HepG2 (cell line): ENCODE measurements at regions not wholly inside any gene's neighbourhood (a gene's known extent, or its start where the extent isn't known, plus 50 kb on each side); places are given as distances from the start of the nearest gene placed in this dataset.

Experiments
- ATAC-seq: fragments of 200-7000 bp; cut with Tn5 transposase; 3 replicates; pipeline ENCODE4 v1.9.1; 2020; ENCODE audit warnings: mild to moderate bottlenecking, moderate library complexity
- BruUV-seq: library from RNA; stranded (reverse); fragments of 400-500 nt; replicated peaks from 2 replicates; lab custom pipeline; 2021; lab: Mats Ljungman, UMichigan
- CTCF ChIA-PET: fragments of 300-600 bp; formaldehyde crosslinking; extraction: SDS; loops from one replicate; lab custom pipeline; 2021; ENCODE audit warnings: low total read pairs, inconsistent platforms, low intra/inter-chr PET ratio; lab: Yijun Ruan, JAX
- POLR2A ChIA-PET: fragments of 350-600 bp; sonication (Branson Sonifier 250); formaldehyde crosslinking; loops from one replicate; lab custom pipeline; 2020; ENCODE audit warnings: antibody characterized with exemption, inconsistent platforms; lab: Yijun Ruan, JAX
- DNase-seq: peaks from one replicate; pipeline ENCODE4 v3.0.0-alpha.2; 2015; ENCODE audit warnings: low spot score
- FAIRE-seq: peaks from 3 replicates; lab custom pipeline; 2011; peaks lifted over from hg19 to GRCh38; lab: Jason Lieb, UNC
- H2AFZ ChIP-seq: one replicate; pipeline ENCODE4 v1.6.1; 2011; ENCODE audit warnings: low read length, inconsistent platforms
- H3K27ac ChIP-seq: fragments of 300-600 bp; 3 replicates; pipeline ENCODE4 v1.8.0; 2011; ENCODE audit warnings: mixed run types, mild to moderate bottlenecking, mixed read lengths, low read length, inconsistent platforms; ENCODE audit not compliant: insufficient read depth; ENCODE audit errors: extremely low read length
- H3K27me3 ChIP-seq, 2 experiments: fragments of 200-600 bp in 1 of 2; 2 replicates in 1 of 2; 3 replicates in 1 of 2; pipeline versions ENCODE4 v1.6.0 to v1.8.0; 2011; ENCODE audit warnings: low read length in 2 of 2, mild to moderate bottlenecking in 2 of 2, moderate library complexity in 2 of 2, inconsistent platforms in 1 of 2; ENCODE audit not compliant: insufficient read depth in 2 of 2, control insufficient read depth in 1 of 2
- H3K36me3 ChIP-seq, 2 experiments: fragments of 200-600 bp in 1 of 2; replicated peaks in 1 of 2; 2 replicates in 1 of 2; 3 replicates in 1 of 2; pipeline versions ENCODE4 v1.5.1 to v1.8.0; 2011; ENCODE audit warnings: low read length in 2 of 2, inconsistent platforms in 1 of 2; ENCODE audit not compliant: insufficient read depth in 2 of 2, control insufficient read depth in 1 of 2
- H3K4me1 ChIP-seq: 2 replicates; pipeline ENCODE4 v1.5.1; 2012; ENCODE audit warnings: low read length, inconsistent platforms; ENCODE audit not compliant: insufficient read depth
- H3K4me2 ChIP-seq: 2 replicates; pipeline ENCODE4 v1.6.0; 2011; ENCODE audit warnings: low read depth, low read length, inconsistent platforms
- H3K4me3 ChIP-seq, 3 experiments: fragments of 200-600 bp in 1 of 3; sonication (generic), shearing (Covaris generic) in 1 of 3; replicated peaks in 1 of 3; 2 replicates each; pipeline ENCODE4 v1.5.1; 2011 to 2016; ENCODE audit warnings: low read length in 3 of 3, inconsistent platforms in 2 of 3, low read depth in 2 of 3, mild to moderate bottlenecking in 2 of 3, control low read depth in 1 of 3, mixed read lengths in 1 of 3; ENCODE audit not compliant: insufficient read depth in 1 of 3
- H3K79me2 ChIP-seq: one replicate; pipeline ENCODE4 v1.6.1; 2011; ENCODE audit warnings: low read length, inconsistent platforms; ENCODE audit not compliant: insufficient read depth
- H3K9ac ChIP-seq: 2 replicates; pipeline ENCODE4 v1.6.0; 2011; ENCODE audit warnings: mild to moderate bottlenecking, low read depth, low read length, inconsistent platforms; ENCODE audit not compliant: insufficient read depth
- H3K9me3 ChIP-seq: 2 replicates; pipeline ENCODE4 v1.5.1; 2012; ENCODE audit warnings: mild to moderate bottlenecking, low read length
- H4K20me1 ChIP-seq: 2 replicates; pipeline ENCODE4 v1.6.0; 2011; ENCODE audit warnings: inconsistent platforms, mild to moderate bottlenecking, low read length, moderate library complexity; ENCODE audit not compliant: insufficient read depth
- CAMTA2 ChIP-seq: sonication (generic); formaldehyde crosslinking; IDR thresholded peaks from 2 replicates; pipeline ENCODE4 v1.4.0; 2020; ENCODE audit warnings: mild to moderate bottlenecking, missing genetic modification reagents, borderline replicate concordance
- MIER2 ChIP-seq: IDR thresholded peaks from 2 replicates; pipeline ENCODE4 v1.6.1; 2016; ENCODE audit warnings: missing biosample characterization, missing genetic modification reagents
- REST ChIP-seq, 2 experiments: IDR thresholded peaks; 2 replicates each; pipeline ENCODE4 v1.6.1; 2011 to 2012; ENCODE audit warnings: low read length in 2 of 2, borderline replicate concordance in 1 of 2, low read depth in 1 of 2, mild to moderate bottlenecking in 1 of 2, moderate library complexity in 1 of 2
- ZNF549 ChIP-seq: sonication (generic); formaldehyde crosslinking; IDR thresholded peaks from 2 replicates; pipeline ENCODE4 v1.5.0; 2020; ENCODE audit warnings: missing genetic modification reagents
- ZNF598 ChIP-seq: sonication (generic); formaldehyde crosslinking; IDR thresholded peaks from 2 replicates; pipeline ENCODE4 v1.5.1; 2020; ENCODE audit warnings: mild to moderate bottlenecking, missing genetic modification reagents, borderline replicate concordance
- WGBS: methylation state at CpG from one replicate; pipeline ENCODE4 v1.1.6; 2017; ENCODE audit warnings: low lambda C conversion rate; 5-methylcytosine and 5-hydroxymethylcytosine counted together
- in situ Hi-C: cut with HindIII; loops from 2 replicates; pipeline ENCODE4 v1.10.0; 2017; ENCODE audit warnings: low pct_unique_long_range_greater_than_20kb; ENCODE audit not compliant: extremely low pct_ligation_motif_present
- intact Hi-C: fragments of 100-400 bp; cut with micrococcal nuclease; formaldehyde crosslinking; loops from one replicate; pipeline ENCODE4 v1.10.0; 2022; ENCODE audit not compliant: unreplicated experiment

DNA sequence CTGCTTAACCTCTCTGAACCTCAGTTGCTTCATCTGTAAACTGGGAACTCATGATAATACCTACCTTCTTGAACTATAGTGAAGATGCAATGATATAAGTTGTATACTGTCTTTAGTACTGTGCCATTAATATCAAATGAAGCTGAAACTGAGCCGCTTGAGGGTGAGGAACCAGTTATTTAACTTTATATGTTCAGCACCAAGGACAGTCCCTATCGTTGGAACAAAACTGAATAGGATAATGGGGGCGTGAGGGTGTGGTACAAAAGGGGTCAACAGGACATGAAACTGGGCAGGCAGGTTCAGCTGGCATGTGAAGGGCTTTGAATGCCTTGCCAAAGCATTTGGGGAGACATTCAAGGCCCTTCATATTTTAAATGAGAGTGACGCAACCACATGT is 112.6 kb downstream of the C11orf91 start:
- no peak for DNase-seq
- ATAC-seq: no peak
- Histone ChIP-seq H4K20me1 (no peaks in the 10 kb centered on the region), H3K36me3 (no peaks in the 10 kb centered on the region), H3K4me2 (no peak overlapping the region), H3K27ac (no peak overlapping the region), H2AFZ (no peak overlapping the region), H3K4me3 (no peak overlapping the region), H3K27me3 (peaks cover 0 to 6% of the 10 kb centered on the region in 2 experiments; a peak in 2 of 5 replicates), H3K4me1 (no peaks in the 10 kb centered on the region), H3K79me2 (no peaks in the 10 kb centered on the region), H3K9ac (no peak overlapping the region), H3K9me3 (no peaks in the 10 kb centered on the region)
- POLR2A ChIA-PET: no interaction called here
- BruUV-seq: no TSS peak
- in situ Hi-C loops (no loop called here), intact Hi-C loops (no loop called here)
- 48% methylated on average over 4 of the region's 4 CpGs for WGBS
- FAIRE-seq: no peak
- TF ChIP-seq REST (IDR thresholded peaks at IDR 0.05; ENCODE audit: borderline replicate concordance in 1 of 2, low read depth in 1 of 2, low read length in 2 of 2): peak; percentile 7 to 88
- TF ChIP-seq MIER2: peak; percentile 82
- no peak for TF ChIP-seq CAMTA2
- CTCF ChIA-PET: no interaction called here

GRCh38 chr11:33585586-33586209 is 114.9 kb downstream of the C11orf91 start:
- Histone ChIP-seq H3K9me3 (no peaks in the 10 kb centered on the region), H3K27me3 (peaks cover 3 to 11% of the 10 kb centered on the region in 2 experiments; a peak in 4 of 5 replicates), H3K79me2 (no peaks in the 10 kb centered on the region), H3K27ac (no peak overlapping the region), H3K4me1 (no peaks in the 10 kb centered on the region), H2AFZ (no peak overlapping the region), H3K4me3 (no peak overlapping the region), H3K4me2 (no peak overlapping the region), H4K20me1 (no peaks in the 10 kb centered on the region), H3K36me3 (no peaks in the 10 kb centered on the region), H3K9ac (no peak overlapping the region)
- in situ Hi-C loops: no loop called here
- FAIRE-seq (no peak), ATAC-seq (no peak), DNase-seq (no peak)
- no TSS peak for BruUV-seq
- POLR2A ChIA-PET: no interaction called here
- CTCF ChIA-PET: no interaction called here
- WGBS: 14% methylated on average over 5 of the region's 6 CpGs
- TF ChIP-seq ZNF598 (CRISPR knock-in tag) (no peak), ZNF549 (CRISPR knock-in tag) (no peak)
- intact Hi-C loops: no loop called here
